GM12874 (cell line): ENCODE measurements at regions not wholly inside any gene's neighbourhood (a gene's known extent, or its start where the extent isn't known, plus 50 kb on each side); places are given as distances from the start of the nearest gene placed in this dataset.

ENCODE experiments used
- CTCF ChIP-seq: IDR thresholded peaks from 2 replicates; pipeline ENCODE4 v1.5.1; 2011; ENCODE audit warnings: low read depth, mild to moderate bottlenecking, control low read depth, low read length, moderate library complexity; ENCODE audit not compliant: insufficient read depth

DNA sequence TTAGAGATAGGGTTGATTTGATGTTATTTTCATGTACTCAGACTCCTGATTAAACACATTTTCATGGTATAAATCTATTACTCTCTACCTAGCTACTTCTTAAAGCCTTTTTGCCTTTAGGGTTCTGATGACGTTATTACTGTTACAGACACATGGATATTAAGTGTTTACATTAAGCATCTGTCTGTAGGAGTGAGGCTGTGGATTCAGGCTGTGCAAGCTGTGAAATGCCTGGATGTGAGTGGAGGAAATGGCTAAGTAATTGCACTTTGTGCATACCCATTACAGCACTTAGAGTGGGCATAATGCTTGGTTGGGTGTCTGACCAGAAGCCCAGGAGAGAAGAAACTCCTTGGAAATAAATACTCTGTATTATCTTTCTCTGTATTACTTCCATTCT is 186.8 kb downstream of the SNX18 start:
- TF ChIP-seq CTCF = no peak

GRCh38 chr5:54703565-54704255 is 186.2 kb downstream of the SNX18 start:
- TF ChIP-seq CTCF = no peak

DNA sequence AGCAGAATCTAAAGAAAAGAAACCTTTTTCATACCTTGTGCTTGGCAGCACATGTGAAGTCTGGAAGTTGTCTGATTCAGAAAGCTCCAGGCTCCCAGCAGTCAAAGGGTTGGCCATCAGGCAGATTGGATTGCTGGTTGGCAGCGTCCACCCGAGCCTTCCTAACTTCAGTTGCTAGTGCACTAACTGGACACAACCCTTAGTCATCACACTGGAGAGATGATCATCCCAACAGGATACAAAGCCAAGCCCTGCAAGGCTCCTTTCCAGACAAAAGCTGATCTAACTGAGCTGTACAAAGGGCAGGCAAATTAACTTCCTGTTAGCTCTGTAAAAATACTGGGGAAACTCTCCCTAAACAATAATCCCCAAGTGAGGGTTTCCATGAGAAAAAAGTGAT is 185.6 kb downstream of the SNX18 start:
- no peak for TF ChIP-seq CTCF

- no peak for TF ChIP-seq CTCF
Measured at GRCh38 chr5:54702470-54702869, 184.9 kb downstream of the SNX18 start.

DNA sequence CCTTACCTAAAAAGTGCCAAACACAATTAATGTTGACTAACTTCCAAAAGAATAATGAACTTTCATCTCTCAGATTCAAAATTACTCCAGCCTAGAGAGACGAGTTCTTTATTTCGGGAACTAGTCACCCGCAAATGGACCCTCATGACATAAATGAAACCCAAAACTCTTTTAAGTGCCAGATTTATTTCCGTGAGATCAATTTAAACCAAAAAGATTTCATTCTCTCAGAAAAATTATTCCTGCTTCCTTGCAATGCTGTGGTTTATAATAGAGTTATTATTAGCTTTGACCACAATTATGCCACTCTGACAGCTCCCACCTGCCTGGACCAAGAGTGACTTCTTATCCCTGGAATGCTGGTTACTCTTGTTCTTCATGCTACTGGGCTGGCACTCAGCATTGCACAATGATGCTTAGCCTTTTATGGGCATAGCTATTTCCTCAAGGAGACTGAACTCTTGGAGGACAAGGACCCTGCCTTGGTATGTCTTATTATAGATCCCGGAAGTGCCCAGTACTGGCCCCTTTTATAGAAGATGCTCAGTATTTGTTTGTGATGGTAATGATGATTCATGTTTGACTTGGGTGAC is 183.5 kb downstream of the SNX18 start:
- TF ChIP-seq CTCF = no peak

- TF ChIP-seq CTCF = no peak
Measured at GRCh38 chr5:54696931-54697330, 179.4 kb downstream of the SNX18 start.

GRCh38 chr5:54696346-54696745 is 178.8 kb downstream of the SNX18 start:
- no peak for TF ChIP-seq CTCF
